Fibroblast of the aortic adventitia (primary cell): ENCODE measurements at regions not wholly inside any gene's neighbourhood (a gene's known extent, or its start where the extent isn't known, plus 50 kb on each side); places are given as distances from the start of the nearest gene placed in this dataset.
A peak's percentile ranks its signal among the peaks of the same experiment; 100 is the strongest.

Experiments used
- DNase-seq: peaks from one replicate; pipeline ENCODE4 v3.0.0-alpha.2; 2010; ENCODE audit warnings: low read depth
- H3K4me3 ChIP-seq: 2 replicates; pipeline ENCODE4 v1.5.1; 2011; ENCODE audit warnings: low read depth, mild to moderate bottlenecking, control low read depth, low read length, moderate library complexity
- CTCF ChIP-seq: IDR thresholded peaks from 2 replicates; pipeline ENCODE4 v1.5.1; 2011; ENCODE audit warnings: mild to moderate bottlenecking, low read length, control low read depth, inconsistent platforms; ENCODE audit not compliant: insufficient read depth

- no peak for TF ChIP-seq CTCF
- H3K4me3 ChIP-seq, result no peak overlapping the region
- DNase-seq, result no peak
Measured at GRCh38 chr10:44702531-44702930, 208.6 kb upstream of the TMEM72 start.

GRCh38 chr10:44703241-44704155, 207.6 kb upstream of the TMEM72 start:
- H3K4me3 ChIP-seq, result no peak overlapping the region
- DNase-seq, result peak; percentile 93
- no peak for TF ChIP-seq CTCF

GRCh38 chr10:44704616-44705015, 206.5 kb upstream of the TMEM72 start:
- H3K4me3 ChIP-seq, result no peak overlapping the region
- TF ChIP-seq CTCF, result no peak
- DNase-seq, result no peak

GRCh38 chr10:44706745-44707144, 204.4 kb upstream of the TMEM72 start:
- no peak for TF ChIP-seq CTCF

GRCh38 chr10:44713307-44713706, 197.8 kb upstream of the TMEM72 start:
- TF ChIP-seq CTCF, result no peak
- no peak overlapping the region for H3K4me3 ChIP-seq
- no peak for DNase-seq

More at GRCh38 chr10:44706745-44707144, 204.4 kb upstream of the TMEM72 start:
- no peak overlapping the region for H3K4me3 ChIP-seq
- DNase-seq, result peak; percentile 97

GRCh38 chr10:44714451-44714850, 196.7 kb upstream of the TMEM72 start:
- no peak overlapping the region for H3K4me3 ChIP-seq
- DNase-seq, result no peak
- no peak for TF ChIP-seq CTCF
